ENCODE measurements at regions not wholly inside any gene's neighbourhood (a gene's known extent, or its start where the extent isn't known, plus 50 kb on each side); places are given as distances from the start of the nearest gene placed in this dataset.
"Not testable (repeated sequence)": the region's sequence is repeated elsewhere in the genome, so short reads cannot be mapped to it uniquely, and the experiment has no call there.

GRCh38 chr21:9572782-9573181 lies 948.6 kb upstream of the TPTE start:
- not testable (repeated sequence) for H3K9me3 Mint-ChIP-seq; H3K36me3 Mint-ChIP-seq (ENCODE audit: low read depth); H3K27me3 Mint-ChIP-seq (ENCODE audit: low read depth); H3K27ac Mint-ChIP-seq; H3K4me3 Mint-ChIP-seq; H3K4me1 Mint-ChIP-seq

- not testable (repeated sequence) for H3K36me3 Mint-ChIP-seq (ENCODE audit: low read depth); H3K27ac Mint-ChIP-seq; H3K4me3 Mint-ChIP-seq; H3K27me3 Mint-ChIP-seq (ENCODE audit: low read depth); H3K9me3 Mint-ChIP-seq; H3K4me1 Mint-ChIP-seq
These were observed 947.9 kb upstream of the TPTE start for GRCh38 chr21:9573528-9573927.

GRCh38 chr21:9579275-9579674 lies 942.1 kb upstream of the TPTE start:
- H3K4me1 Mint-ChIP-seq; H3K9me3 Mint-ChIP-seq; H3K27me3 Mint-ChIP-seq (ENCODE audit: low read depth): not testable (repeated sequence)

GRCh38 chr21:9587941-9588340 lies 933.4 kb upstream of the TPTE start:
- H3K27me3 Mint-ChIP-seq (ENCODE audit: low read depth); H3K4me1 Mint-ChIP-seq; H3K4me3 Mint-ChIP-seq; H3K36me3 Mint-ChIP-seq (ENCODE audit: low read depth); H3K9me3 Mint-ChIP-seq; H3K27ac Mint-ChIP-seq: not testable (repeated sequence)

More at GRCh38 chr21:9579275-9579674, 942.1 kb upstream of the TPTE start:
- H3K36me3 Mint-ChIP-seq (ENCODE audit: low read depth); H3K27ac Mint-ChIP-seq; H3K4me3 Mint-ChIP-seq: not testable (repeated sequence)

GRCh38 chr21:9592591-9592990 lies 928.8 kb upstream of the TPTE start:
- H3K4me3 Mint-ChIP-seq; H3K36me3 Mint-ChIP-seq (ENCODE audit: low read depth); H3K27me3 Mint-ChIP-seq (ENCODE audit: low read depth); H3K4me1 Mint-ChIP-seq; H3K9me3 Mint-ChIP-seq; H3K27ac Mint-ChIP-seq: not testable (repeated sequence)

- H3K9me3 Mint-ChIP-seq; H3K36me3 Mint-ChIP-seq (ENCODE audit: low read depth); H3K27ac Mint-ChIP-seq; H3K4me3 Mint-ChIP-seq; H3K4me1 Mint-ChIP-seq; H3K27me3 Mint-ChIP-seq (ENCODE audit: low read depth): not testable (repeated sequence)
These were observed 927.7 kb upstream of the TPTE start for GRCh38 chr21:9593646-9594045.

GRCh38 chr21:9614011-9614410 lies 907.4 kb upstream of the TPTE start:
- H3K4me3 Mint-ChIP-seq; H3K27ac Mint-ChIP-seq; H3K9me3 Mint-ChIP-seq; H3K27me3 Mint-ChIP-seq (ENCODE audit: low read depth); H3K4me1 Mint-ChIP-seq; H3K36me3 Mint-ChIP-seq (ENCODE audit: low read depth): not testable (repeated sequence)

GRCh38 chr21:9621121-9621793 lies 900.1 kb upstream of the TPTE start:
- not testable (repeated sequence) for H3K4me1 Mint-ChIP-seq; H3K27me3 Mint-ChIP-seq (ENCODE audit: low read depth); H3K9me3 Mint-ChIP-seq; H3K4me3 Mint-ChIP-seq; H3K36me3 Mint-ChIP-seq (ENCODE audit: low read depth); H3K27ac Mint-ChIP-seq

- not testable (repeated sequence) for H3K4me3 Mint-ChIP-seq; H3K9me3 Mint-ChIP-seq; H3K4me1 Mint-ChIP-seq; H3K36me3 Mint-ChIP-seq (ENCODE audit: low read depth); H3K27ac Mint-ChIP-seq; H3K27me3 Mint-ChIP-seq (ENCODE audit: low read depth)
These were observed 893.3 kb upstream of the TPTE start for GRCh38 chr21:9628051-9628450.

GRCh38 chr21:9647409-9647808 lies 874.0 kb upstream of the TPTE start:
- H3K27me3 Mint-ChIP-seq (ENCODE audit: low read depth); H3K27ac Mint-ChIP-seq; H3K4me1 Mint-ChIP-seq; H3K4me3 Mint-ChIP-seq; H3K36me3 Mint-ChIP-seq (ENCODE audit: low read depth): not testable (repeated sequence)
- H3K9me3 Mint-ChIP-seq = peaks cover 23% of the 10 kb centered on the region

- not testable (repeated sequence) for H3K36me3 Mint-ChIP-seq (ENCODE audit: low read depth); H3K4me1 Mint-ChIP-seq; H3K27me3 Mint-ChIP-seq (ENCODE audit: low read depth); H3K27ac Mint-ChIP-seq; H3K4me3 Mint-ChIP-seq
- H3K9me3 Mint-ChIP-seq = peaks cover 23% of the 10 kb centered on the region
These were observed 873.1 kb upstream of the TPTE start for GRCh38 chr21:9648331-9648730.

GRCh38 chr21:9648947-9649720 lies 872.2 kb upstream of the TPTE start:
- not testable (repeated sequence) for H3K27me3 Mint-ChIP-seq (ENCODE audit: low read depth); H3K27ac Mint-ChIP-seq; H3K4me3 Mint-ChIP-seq; H3K36me3 Mint-ChIP-seq (ENCODE audit: low read depth); H3K4me1 Mint-ChIP-seq
- peaks cover 23% of the 10 kb centered on the region for H3K9me3 Mint-ChIP-seq

GRCh38 chr21:9652819-9653218 lies 868.6 kb upstream of the TPTE start:
- H3K4me3 Mint-ChIP-seq; H3K27me3 Mint-ChIP-seq (ENCODE audit: low read depth); H3K36me3 Mint-ChIP-seq (ENCODE audit: low read depth); H3K4me1 Mint-ChIP-seq; H3K27ac Mint-ChIP-seq: not testable (repeated sequence)
- peaks cover 37% of the 10 kb centered on the region for H3K9me3 Mint-ChIP-seq

GRCh38 chr21:9655221-9655620 lies 866.2 kb upstream of the TPTE start:
- H3K4me3 Mint-ChIP-seq; H3K4me1 Mint-ChIP-seq; H3K27ac Mint-ChIP-seq; H3K36me3 Mint-ChIP-seq (ENCODE audit: low read depth); H3K27me3 Mint-ChIP-seq (ENCODE audit: low read depth): not testable (repeated sequence)
- H3K9me3 Mint-ChIP-seq = peaks cover 31% of the 10 kb centered on the region

- H3K4me3 Mint-ChIP-seq, H3K4me1 Mint-ChIP-seq: not testable (repeated sequence)
These were observed 864.9 kb upstream of the TPTE start for GRCh38 chr21:9656455-9656854.

GRCh38 chr21:9657779-9658178 lies 863.6 kb upstream of the TPTE start:
- H3K27ac Mint-ChIP-seq; H3K36me3 Mint-ChIP-seq (ENCODE audit: low read depth); H3K27me3 Mint-ChIP-seq (ENCODE audit: low read depth); H3K4me1 Mint-ChIP-seq; H3K4me3 Mint-ChIP-seq: not testable (repeated sequence)
- H3K9me3 Mint-ChIP-seq = peaks cover 23% of the 10 kb centered on the region

More at GRCh38 chr21:9656455-9656854, 864.9 kb upstream of the TPTE start:
- H3K27me3 Mint-ChIP-seq (ENCODE audit: low read depth); H3K36me3 Mint-ChIP-seq (ENCODE audit: low read depth); H3K27ac Mint-ChIP-seq: not testable (repeated sequence)
- peaks cover 27% of the 10 kb centered on the region for H3K9me3 Mint-ChIP-seq
